HG02870 (cell line): ENCODE measurements at regions not wholly inside any gene's neighbourhood (a gene's known extent, or its start where the extent isn't known, plus 50 kb on each side); places are given as distances from the start of the nearest gene placed in this dataset.

Source experiments
- ATAC-seq: cut with Tn5 transposase; IDR thresholded peaks from one replicate; pipeline ENCODE4 v1.9.1; 2021; ENCODE audit warnings: mild to moderate bottlenecking, moderate library complexity; ENCODE audit not compliant: unreplicated experiment

- no peak for ATAC-seq
These were observed 328.4 kb downstream of the LPIN1 start for GRCh38 chr2:12074845-12075217.

- no peak for ATAC-seq
These were observed 329.2 kb downstream of the LPIN1 start for GRCh38 chr2:12075603-12076002.

- no peak for ATAC-seq
These were observed 330.4 kb downstream of the LPIN1 start for GRCh38 chr2:12076810-12077209.

DNA sequence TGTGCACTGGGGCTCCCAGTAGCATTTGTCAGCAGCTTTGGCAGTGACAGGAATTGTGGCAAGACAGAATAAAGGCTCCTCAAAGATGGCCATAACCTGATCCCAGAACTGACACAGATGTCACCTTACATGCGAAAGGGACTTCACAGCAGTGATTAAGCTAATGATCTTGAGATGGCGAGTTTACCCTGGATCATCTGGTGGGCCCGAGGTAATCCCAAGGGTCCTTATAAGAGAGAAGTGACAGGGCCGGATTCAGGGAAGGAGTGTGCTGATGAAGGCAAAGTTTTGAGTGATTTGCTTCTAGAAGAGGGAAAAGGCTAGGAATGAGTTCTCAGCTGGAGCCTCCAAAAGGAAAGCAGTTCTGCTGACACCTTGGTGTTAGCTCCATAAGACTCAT, 333.9 kb downstream of the LPIN1 start:
- ATAC-seq: no peak

GRCh38 chr2:12081481-12082210, 335.2 kb downstream of the LPIN1 start:
- no peak for ATAC-seq

- no peak for ATAC-seq
These were observed 336.7 kb downstream of the LPIN1 start for GRCh38 chr2:12083081-12083581.

GRCh38 chr2:12083713-12084419, 337.4 kb downstream of the LPIN1 start:
- no peak for ATAC-seq

GRCh38 chr2:12087175-12087574, 340.7 kb downstream of the LPIN1 start:
- no peak for ATAC-seq

DNA sequence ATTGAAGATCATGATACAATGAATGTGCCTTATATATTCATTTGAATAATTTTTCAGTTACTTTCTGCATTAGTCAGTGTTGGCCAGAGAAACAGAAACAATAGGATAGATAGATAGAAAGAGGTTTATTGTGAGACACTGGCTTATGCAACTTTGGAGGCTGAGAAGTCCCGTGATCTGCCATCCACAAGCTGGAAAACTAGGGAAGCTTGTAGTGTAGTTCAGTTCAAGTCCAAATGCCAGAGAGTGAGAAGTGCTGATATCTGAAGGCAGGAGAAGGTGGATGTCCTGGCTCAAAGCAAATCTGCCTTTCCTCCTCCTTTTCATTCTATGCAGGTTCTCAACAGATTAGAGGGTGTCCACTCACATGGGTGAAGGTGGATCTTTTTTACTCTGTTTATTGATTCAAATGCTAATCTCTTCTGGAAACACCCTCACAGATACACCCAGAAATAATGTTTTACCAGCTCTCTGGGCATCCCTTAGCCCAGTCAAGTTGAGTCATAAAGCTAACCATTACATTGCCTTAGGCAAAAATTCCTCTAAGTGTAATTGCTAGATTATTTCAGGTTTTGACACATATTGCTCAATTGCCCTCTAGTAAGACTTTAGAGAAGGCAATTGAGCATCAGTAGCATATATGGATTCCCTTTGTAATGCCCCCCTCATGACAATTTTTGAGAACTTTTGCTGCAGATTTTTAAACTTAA, 341.4 kb downstream of the LPIN1 start:
- ATAC-seq: no peak

DNA sequence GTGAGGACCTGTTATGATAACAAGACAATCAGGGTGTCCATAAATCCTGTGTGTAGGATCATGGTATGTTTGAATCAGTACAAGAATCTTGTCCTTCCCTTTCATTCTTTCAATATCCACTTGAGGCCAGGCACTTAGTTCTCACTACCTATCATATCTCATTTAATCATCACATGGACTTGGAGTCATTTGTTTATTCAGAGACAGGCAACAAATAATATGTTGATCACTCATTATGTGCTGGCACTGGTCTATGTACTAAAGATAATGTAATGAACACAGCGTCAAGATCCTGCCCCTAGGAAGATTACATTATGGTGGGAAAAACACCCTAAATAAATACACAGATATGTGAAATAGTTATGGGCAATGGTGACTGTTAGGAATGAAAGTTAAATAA, 342.6 kb downstream of the LPIN1 start:
- no peak for ATAC-seq

- ATAC-seq: no peak
These were observed 343.1 kb downstream of the LPIN1 start for GRCh38 chr2:12089496-12089895.

GRCh38 chr2:12090072-12090471, 343.6 kb downstream of the LPIN1 start:
- no peak for ATAC-seq

DNA sequence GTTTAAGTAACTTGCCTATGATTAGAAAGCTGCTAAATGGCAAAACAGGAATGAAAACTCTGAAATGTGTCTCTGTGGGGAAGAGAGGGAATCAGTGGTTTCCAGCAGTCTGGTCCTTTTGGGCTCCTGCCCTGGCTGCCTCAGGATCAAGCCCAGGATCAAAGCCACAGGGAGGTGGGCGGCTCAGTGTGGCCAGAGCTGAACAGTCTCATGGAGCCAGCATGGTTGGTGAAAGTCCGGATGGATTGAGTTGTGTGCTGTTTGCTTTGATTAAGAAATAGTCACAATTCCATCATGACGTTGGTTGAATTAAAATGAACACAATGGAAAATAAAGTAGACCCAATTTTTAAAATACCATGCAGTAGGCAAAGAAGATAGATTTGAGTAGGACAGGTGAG, 344.2 kb downstream of the LPIN1 start:
- no peak for ATAC-seq

- no peak for ATAC-seq
These were observed 344.9 kb downstream of the LPIN1 start for GRCh38 chr2:12091201-12091806.

DNA sequence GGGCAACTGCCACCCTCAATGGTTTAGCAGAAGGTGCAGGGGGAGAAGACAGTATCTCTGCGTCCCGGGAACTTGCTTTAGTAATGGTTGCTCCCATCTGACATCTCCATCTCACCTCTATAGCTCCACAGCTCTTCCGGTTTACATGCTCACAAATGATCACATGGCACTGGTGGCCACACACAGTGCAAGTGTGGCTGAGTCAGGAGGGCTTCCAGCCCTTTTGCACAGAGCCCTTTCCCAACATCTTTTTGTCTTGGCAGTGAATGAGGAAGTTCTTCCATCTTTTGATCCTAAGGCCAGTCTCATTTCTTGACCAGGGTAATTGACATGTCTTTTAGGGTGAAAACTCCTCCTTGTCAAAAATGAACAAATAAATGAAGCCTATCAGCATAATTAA, 347.7 kb downstream of the LPIN1 start:
- no peak for ATAC-seq

DNA sequence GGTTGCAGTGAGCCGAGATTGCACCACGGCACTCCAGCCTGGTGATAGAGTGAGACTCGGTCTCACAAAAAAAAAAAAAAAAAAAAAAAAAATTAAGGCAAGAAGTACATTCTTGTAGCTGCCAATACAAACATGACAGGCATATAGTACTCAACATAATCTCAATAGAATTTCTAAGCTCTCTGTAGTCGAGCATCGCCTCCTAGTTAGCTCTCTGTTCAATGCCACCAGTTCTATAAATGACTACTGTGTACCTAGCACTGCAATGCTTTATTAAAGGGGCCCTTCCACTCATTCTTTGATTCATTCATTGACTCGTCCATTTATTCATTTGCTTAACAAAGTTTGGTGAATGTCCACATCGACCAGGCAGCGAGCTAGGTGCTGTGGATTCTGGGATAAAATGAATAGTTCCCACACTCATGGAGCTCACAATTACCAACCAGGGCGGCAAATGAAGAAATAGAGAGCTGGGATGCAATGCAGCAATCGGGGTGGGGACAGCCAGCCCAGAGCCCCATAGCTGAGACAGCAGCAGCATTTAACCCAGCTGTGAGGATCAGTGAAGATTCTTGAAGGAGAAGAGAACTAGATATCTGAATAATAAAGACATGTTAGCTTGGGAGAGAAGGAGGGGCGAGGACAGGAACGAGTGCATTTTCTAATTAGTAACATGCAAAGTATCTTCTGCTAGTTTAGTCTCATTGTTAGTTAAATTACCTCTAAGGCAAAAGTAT, 349.8 kb downstream of the LPIN1 start:
- ATAC-seq: no peak

GRCh38 chr2:12096788-12097449, 350.5 kb downstream of the LPIN1 start:
- ATAC-seq: no peak

DNA sequence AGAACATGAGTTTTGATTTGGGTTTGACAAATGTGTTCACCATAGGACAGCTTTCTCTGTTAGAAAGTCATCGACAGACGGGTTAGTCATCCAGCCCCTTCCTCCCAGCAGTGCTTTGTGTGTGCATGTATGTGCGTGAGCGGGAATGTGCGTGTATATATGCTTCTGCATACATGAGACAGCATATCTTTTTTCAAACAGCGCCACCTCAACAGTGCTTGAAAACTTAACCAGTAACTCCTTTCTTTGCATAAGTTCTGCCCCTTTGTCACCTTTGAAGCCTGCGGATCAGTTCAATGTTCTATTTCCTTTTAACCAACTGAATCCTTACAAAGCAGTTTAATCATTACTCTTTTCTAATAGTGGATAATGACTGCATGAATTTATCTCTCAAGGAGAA, 351.4 kb downstream of the LPIN1 start:
- no peak for ATAC-seq

DNA sequence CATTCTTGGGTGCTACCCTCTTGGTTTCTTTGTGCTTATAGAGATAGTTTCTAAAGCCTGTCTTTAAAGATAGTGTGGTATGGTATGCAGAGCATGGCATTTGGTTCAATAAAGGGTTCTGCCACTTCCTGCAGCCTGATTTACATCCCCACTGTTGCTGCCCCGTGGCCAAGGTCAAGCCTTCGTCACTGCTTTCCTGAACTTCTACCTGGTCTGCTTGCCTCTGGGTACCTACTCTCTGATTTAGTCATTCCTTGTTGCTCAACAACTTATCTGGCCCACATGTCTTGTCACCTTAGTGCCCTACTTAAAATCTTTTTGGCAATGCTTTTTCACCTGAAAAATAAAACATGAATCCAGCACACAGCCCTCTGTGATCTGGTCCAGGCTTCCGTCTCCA, 352.9 kb downstream of the LPIN1 start:
- no peak for ATAC-seq

- no peak for ATAC-seq
These were observed 356.2 kb downstream of the LPIN1 start for GRCh38 chr2:12102679-12103078.
